GM23338 (cell line): ENCODE measurements at regions not wholly inside any gene's neighbourhood (a gene's known extent, or its start where the extent isn't known, plus 50 kb on each side); places are given as distances from the start of the nearest gene placed in this dataset.

ENCODE experiments used
- ATAC-seq: fragments of 200-7000 bp; cut with Tn5 transposase; 3 replicates; pipeline ENCODE4 v1.9.1; 2020
- DNase-seq: peaks from one replicate; pipeline ENCODE4 v3.0.0-alpha.2; 2015; ENCODE audit warnings: low spot score
- H2AFZ ChIP-seq: fragments of 200-600 bp; sonication (generic); 2 replicates; pipeline ENCODE4 v1.8.0; 2016; ENCODE audit warnings: antibody characterized with exemption, mild to moderate bottlenecking, moderate library complexity
- H3F3A ChIP-seq: fragments of 200-600 bp; sonication (generic); replicated peaks from 2 replicates; pipeline ENCODE4 v1.8.0; 2017; ENCODE audit warnings: antibody characterized with exemption, mixed run types, low read depth
- H3K27ac ChIP-seq: fragments of 200-600 bp; sonication (generic); 2 replicates; pipeline ENCODE4 v1.6.1; 2016; ENCODE audit warnings: low read depth
- H3K27me3 ChIP-seq: fragments of 200-600 bp; sonication (generic); 2 replicates; pipeline ENCODE4 v1.8.0; 2016; ENCODE audit warnings: mild to moderate bottlenecking, mixed run types, moderate library complexity; ENCODE audit not compliant: insufficient read depth
- H3K36me3 ChIP-seq: fragments of 200-600 bp; sonication (generic); 2 replicates; pipeline ENCODE4 v1.8.0; 2016; ENCODE audit warnings: mild to moderate bottlenecking; ENCODE audit not compliant: insufficient read depth
- H3K4me1 ChIP-seq: fragments of 200-600 bp; sonication (generic); 2 replicates; pipeline ENCODE4 v1.8.0; 2016; ENCODE audit warnings: mild to moderate bottlenecking, moderate library complexity; ENCODE audit not compliant: insufficient read depth
- H3K4me2 ChIP-seq: fragments of 200-600 bp; sonication (generic); 2 replicates; pipeline ENCODE4 v1.7.1; 2017; ENCODE audit warnings: mixed run types
- H3K4me3 ChIP-seq: fragments of 200-600 bp; sonication (generic); 2 replicates; pipeline ENCODE4 v1.6.1; 2016; ENCODE audit warnings: mixed run types
- H3K79me2 ChIP-seq: fragments of 200-600 bp; sonication (generic); replicated peaks from 2 replicates; pipeline ENCODE4 v1.8.0; 2017; ENCODE audit warnings: mild to moderate bottlenecking; ENCODE audit not compliant: insufficient read depth
- H3K9me2 ChIP-seq: fragments of 200-600 bp; sonication (generic); 2 replicates; pipeline ENCODE4 v1.8.0; 2017; ENCODE audit not compliant: insufficient read depth
- H4K20me1 ChIP-seq: fragments of 200-600 bp; sonication (generic); replicated peaks from 2 replicates; pipeline ENCODE4 v1.8.0; 2017; ENCODE audit warnings: mild to moderate bottlenecking; ENCODE audit not compliant: insufficient read depth
- H3K27ac Mint-ChIP-seq: 2 replicates; pipeline ENCODE4 v1.8.0; 2020; ENCODE audit warnings: inconsistent platforms, mild to moderate bottlenecking, moderate library complexity, mixed read lengths
- H3K27me3 Mint-ChIP-seq: 3 replicates; pipeline ENCODE4 v1.8.0; 2022; ENCODE audit warnings: low read depth, mild to moderate bottlenecking, moderate library complexity, mixed read lengths, inconsistent platforms; ENCODE audit not compliant: insufficient read depth, poor library complexity
- H3K36me3 Mint-ChIP-seq: 3 replicates; pipeline ENCODE4 v1.8.0; 2021; ENCODE audit warnings: low read depth, mild to moderate bottlenecking, inconsistent platforms, moderate library complexity, mixed read lengths
- H3K4me1 Mint-ChIP-seq: 3 replicates; pipeline ENCODE4 v1.8.0; 2020; ENCODE audit warnings: mild to moderate bottlenecking, inconsistent platforms, mixed read lengths
- H3K4me3 Mint-ChIP-seq: 3 replicates; pipeline ENCODE4 v1.8.0; 2021; ENCODE audit warnings: moderate library complexity, mild to moderate bottlenecking, inconsistent platforms, mixed read lengths
- H3K9me3 Mint-ChIP-seq: 3 replicates; pipeline ENCODE4 v1.8.0; 2020; ENCODE audit warnings: moderate library complexity, mild to moderate bottlenecking, inconsistent platforms, mixed read lengths
- CREB1 ChIP-seq: fragments of 250-450 bp; sonication (Bioruptor Pico); IDR thresholded peaks from 2 replicates; pipeline ENCODE4 v1.5.0; 2020; ENCODE audit warnings: low read depth, mild to moderate bottlenecking, moderate library complexity
- ETS1 ChIP-seq: IDR thresholded peaks from 2 replicates; pipeline ENCODE4 v1.6.1; 2016; ENCODE audit warnings: antibody characterized with exemption
- EZH2 ChIP-seq: fragments of 200-600 bp; sonication (generic); IDR thresholded peaks from one replicate; pipeline ENCODE4 v1.8.0; 2017; ENCODE audit warnings: antibody characterized with exemption, mild to moderate bottlenecking, low read depth; ENCODE audit not compliant: unreplicated experiment
- EZH2phosphoT487 ChIP-seq: fragments of 200-600 bp; sonication (generic); IDR thresholded peaks from one replicate; pipeline ENCODE4 v1.8.1; 2018; ENCODE audit warnings: antibody characterized with exemption; ENCODE audit not compliant: unreplicated experiment
- JUNB ChIP-seq: IDR thresholded peaks from one replicate; pipeline ENCODE4 v1.6.1; 2016; ENCODE audit warnings: antibody characterized with exemption; ENCODE audit not compliant: unreplicated experiment
- NANOG ChIP-seq: IDR thresholded peaks from 2 replicates; pipeline ENCODE4 v1.6.1; 2016; ENCODE audit warnings: antibody characterized with exemption, borderline replicate concordance
- POLR2AphosphoS5 ChIP-seq: IDR thresholded peaks from 2 replicates; pipeline ENCODE4 v1.6.1; 2016; ENCODE audit warnings: antibody characterized with exemption, low read depth
- STAT1 ChIP-seq: IDR thresholded peaks from one replicate; pipeline ENCODE4 v1.6.1; 2016; ENCODE audit warnings: antibody characterized with exemption; ENCODE audit not compliant: unreplicated experiment
- ZNF114 ChIP-seq: fragments of 250-450 bp; sonication (Bioruptor Pico); IDR thresholded peaks from 2 replicates; pipeline ENCODE4 v1.5.0; 2020; ENCODE audit warnings: mild to moderate bottlenecking, moderate library complexity
- ZNF331 ChIP-seq: fragments of 250-450 bp; sonication (Bioruptor Pico); IDR thresholded peaks from 2 replicates; pipeline ENCODE4 v1.5.0; 2020; ENCODE audit warnings: low read depth, mild to moderate bottlenecking, moderate library complexity
- TF ChIP-seq, protein P1 (sequence below): IDR thresholded peaks from one replicate; pipeline ENCODE4 v1.6.1; 2018; ENCODE audit warnings: antibody characterized with exemption; ENCODE audit not compliant: unreplicated experiment
- TF ChIP-seq, protein P2 (sequence below), 2 experiments: fragments of 200-600 bp in 1 of 2; sonication (generic) in 1 of 2; conservative IDR thresholded peaks; 2 replicates each; pipeline versions ENCODE4 v1.5.1 to v1.6.1; 2016 to 2017; ENCODE audit warnings: antibody characterized with exemption in 2 of 2, low read depth in 2 of 2, mild to moderate bottlenecking in 2 of 2, moderate library complexity in 1 of 2
- TF ChIP-seq, protein P3 (sequence below): fragments of 250-450 bp; sonication (Bioruptor Pico); IDR thresholded peaks from 2 replicates; pipeline ENCODE4 v1.5.0; 2020; ENCODE audit warnings: mild to moderate bottlenecking, moderate library complexity

DNA sequence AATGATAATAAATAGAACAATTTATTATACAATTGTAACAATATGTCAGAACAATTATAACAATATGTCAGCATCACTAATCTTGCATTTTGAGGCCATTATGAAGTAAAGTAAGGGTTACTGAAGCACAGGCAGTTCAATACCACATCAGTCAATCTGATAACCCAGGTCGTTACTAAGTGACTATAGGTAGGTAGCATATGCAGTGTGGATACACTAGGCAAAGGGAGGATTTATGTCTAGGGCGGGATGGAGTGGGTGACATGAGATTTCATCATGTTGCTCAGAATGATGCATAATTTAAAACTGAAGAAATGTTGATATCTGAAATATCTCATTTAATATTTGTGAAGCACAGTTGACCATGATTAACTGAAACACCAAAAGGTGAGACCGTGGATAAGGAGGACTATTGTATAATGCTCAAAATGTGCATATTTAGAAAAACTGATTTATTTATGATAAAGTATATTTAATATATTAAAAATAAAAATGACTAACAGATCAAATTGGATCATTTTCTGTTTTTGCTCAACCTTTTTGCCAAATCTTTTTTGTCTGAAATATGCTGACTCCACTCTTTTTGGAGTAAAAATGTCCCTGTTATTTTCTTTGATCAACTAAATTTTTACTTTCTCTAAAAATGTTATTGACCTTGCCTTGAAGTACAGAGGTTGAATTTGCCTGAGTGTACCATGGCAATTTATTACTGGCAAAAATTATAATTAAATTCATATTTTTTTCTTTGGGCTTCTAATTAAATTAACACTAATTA, 1189.4 kb upstream of the USP15 start:
- no peak overlapping the region for H3K4me3 Mint-ChIP-seq
- no peak overlapping the region for H3K27ac Mint-ChIP-seq
- Histone ChIP-seq H4K20me1 (no peaks in the 10 kb centered on the region), H3K4me1 (no peaks in the 10 kb centered on the region), H3F3A (no peaks in the 10 kb centered on the region), H3K9me2 (no peaks in the 10 kb centered on the region), H3K27me3 (no peaks in the 10 kb centered on the region), H3K4me2 (no peak overlapping the region), H2AFZ (no peak overlapping the region), H3K79me2 (no peaks in the 10 kb centered on the region), H3K27ac (no peak overlapping the region), H3K4me3 (no peak overlapping the region), H3K36me3 (no peaks in the 10 kb centered on the region)
- DNase-seq (no peak), ATAC-seq (no peak)
- TF ChIP-seq CREB1 (CRISPR knock-in tag), result no peak
- no peak for TF ChIP-seq EZH2phosphoT487
- TF ChIP-seq ZNF331 (CRISPR knock-in tag), result no peak
- no peak for TF ChIP-seq NANOG
- TF ChIP-seq, protein P1, sequence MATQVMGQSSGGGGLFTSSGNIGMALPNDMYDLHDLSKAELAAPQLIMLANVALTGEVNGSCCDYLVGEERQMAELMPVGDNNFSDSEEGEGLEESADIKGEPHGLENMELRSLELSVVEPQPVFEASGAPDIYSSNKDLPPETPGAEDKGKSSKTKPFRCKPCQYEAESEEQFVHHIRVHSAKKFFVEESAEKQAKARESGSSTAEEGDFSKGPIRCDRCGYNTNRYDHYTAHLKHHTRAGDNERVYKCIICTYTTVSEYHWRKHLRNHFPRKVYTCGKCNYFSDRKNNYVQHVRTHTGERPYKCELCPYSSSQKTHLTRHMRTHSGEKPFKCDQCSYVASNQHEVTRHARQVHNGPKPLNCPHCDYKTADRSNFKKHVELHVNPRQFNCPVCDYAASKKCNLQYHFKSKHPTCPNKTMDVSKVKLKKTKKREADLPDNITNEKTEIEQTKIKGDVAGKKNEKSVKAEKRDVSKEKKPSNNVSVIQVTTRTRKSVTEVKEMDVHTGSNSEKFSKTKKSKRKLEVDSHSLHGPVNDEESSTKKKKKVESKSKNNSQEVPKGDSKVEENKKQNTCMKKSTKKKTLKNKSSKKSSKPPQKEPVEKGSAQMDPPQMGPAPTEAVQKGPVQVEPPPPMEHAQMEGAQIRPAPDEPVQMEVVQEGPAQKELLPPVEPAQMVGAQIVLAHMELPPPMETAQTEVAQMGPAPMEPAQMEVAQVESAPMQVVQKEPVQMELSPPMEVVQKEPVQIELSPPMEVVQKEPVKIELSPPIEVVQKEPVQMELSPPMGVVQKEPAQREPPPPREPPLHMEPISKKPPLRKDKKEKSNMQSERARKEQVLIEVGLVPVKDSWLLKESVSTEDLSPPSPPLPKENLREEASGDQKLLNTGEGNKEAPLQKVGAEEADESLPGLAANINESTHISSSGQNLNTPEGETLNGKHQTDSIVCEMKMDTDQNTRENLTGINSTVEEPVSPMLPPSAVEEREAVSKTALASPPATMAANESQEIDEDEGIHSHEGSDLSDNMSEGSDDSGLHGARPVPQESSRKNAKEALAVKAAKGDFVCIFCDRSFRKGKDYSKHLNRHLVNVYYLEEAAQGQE, result no peak
- no peak for TF ChIP-seq ETS1
- no peak for TF ChIP-seq ZNF114
- no peak for TF ChIP-seq EZH2
- TF ChIP-seq, protein P2, sequence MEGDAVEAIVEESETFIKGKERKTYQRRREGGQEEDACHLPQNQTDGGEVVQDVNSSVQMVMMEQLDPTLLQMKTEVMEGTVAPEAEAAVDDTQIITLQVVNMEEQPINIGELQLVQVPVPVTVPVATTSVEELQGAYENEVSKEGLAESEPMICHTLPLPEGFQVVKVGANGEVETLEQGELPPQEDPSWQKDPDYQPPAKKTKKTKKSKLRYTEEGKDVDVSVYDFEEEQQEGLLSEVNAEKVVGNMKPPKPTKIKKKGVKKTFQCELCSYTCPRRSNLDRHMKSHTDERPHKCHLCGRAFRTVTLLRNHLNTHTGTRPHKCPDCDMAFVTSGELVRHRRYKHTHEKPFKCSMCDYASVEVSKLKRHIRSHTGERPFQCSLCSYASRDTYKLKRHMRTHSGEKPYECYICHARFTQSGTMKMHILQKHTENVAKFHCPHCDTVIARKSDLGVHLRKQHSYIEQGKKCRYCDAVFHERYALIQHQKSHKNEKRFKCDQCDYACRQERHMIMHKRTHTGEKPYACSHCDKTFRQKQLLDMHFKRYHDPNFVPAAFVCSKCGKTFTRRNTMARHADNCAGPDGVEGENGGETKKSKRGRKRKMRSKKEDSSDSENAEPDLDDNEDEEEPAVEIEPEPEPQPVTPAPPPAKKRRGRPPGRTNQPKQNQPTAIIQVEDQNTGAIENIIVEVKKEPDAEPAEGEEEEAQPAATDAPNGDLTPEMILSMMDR (conservative IDR thresholded peaks at IDR 0.05; ENCODE audit: low read depth in 2 of 2), result no peak
- no peak for TF ChIP-seq STAT1
- TF ChIP-seq, protein P3, sequence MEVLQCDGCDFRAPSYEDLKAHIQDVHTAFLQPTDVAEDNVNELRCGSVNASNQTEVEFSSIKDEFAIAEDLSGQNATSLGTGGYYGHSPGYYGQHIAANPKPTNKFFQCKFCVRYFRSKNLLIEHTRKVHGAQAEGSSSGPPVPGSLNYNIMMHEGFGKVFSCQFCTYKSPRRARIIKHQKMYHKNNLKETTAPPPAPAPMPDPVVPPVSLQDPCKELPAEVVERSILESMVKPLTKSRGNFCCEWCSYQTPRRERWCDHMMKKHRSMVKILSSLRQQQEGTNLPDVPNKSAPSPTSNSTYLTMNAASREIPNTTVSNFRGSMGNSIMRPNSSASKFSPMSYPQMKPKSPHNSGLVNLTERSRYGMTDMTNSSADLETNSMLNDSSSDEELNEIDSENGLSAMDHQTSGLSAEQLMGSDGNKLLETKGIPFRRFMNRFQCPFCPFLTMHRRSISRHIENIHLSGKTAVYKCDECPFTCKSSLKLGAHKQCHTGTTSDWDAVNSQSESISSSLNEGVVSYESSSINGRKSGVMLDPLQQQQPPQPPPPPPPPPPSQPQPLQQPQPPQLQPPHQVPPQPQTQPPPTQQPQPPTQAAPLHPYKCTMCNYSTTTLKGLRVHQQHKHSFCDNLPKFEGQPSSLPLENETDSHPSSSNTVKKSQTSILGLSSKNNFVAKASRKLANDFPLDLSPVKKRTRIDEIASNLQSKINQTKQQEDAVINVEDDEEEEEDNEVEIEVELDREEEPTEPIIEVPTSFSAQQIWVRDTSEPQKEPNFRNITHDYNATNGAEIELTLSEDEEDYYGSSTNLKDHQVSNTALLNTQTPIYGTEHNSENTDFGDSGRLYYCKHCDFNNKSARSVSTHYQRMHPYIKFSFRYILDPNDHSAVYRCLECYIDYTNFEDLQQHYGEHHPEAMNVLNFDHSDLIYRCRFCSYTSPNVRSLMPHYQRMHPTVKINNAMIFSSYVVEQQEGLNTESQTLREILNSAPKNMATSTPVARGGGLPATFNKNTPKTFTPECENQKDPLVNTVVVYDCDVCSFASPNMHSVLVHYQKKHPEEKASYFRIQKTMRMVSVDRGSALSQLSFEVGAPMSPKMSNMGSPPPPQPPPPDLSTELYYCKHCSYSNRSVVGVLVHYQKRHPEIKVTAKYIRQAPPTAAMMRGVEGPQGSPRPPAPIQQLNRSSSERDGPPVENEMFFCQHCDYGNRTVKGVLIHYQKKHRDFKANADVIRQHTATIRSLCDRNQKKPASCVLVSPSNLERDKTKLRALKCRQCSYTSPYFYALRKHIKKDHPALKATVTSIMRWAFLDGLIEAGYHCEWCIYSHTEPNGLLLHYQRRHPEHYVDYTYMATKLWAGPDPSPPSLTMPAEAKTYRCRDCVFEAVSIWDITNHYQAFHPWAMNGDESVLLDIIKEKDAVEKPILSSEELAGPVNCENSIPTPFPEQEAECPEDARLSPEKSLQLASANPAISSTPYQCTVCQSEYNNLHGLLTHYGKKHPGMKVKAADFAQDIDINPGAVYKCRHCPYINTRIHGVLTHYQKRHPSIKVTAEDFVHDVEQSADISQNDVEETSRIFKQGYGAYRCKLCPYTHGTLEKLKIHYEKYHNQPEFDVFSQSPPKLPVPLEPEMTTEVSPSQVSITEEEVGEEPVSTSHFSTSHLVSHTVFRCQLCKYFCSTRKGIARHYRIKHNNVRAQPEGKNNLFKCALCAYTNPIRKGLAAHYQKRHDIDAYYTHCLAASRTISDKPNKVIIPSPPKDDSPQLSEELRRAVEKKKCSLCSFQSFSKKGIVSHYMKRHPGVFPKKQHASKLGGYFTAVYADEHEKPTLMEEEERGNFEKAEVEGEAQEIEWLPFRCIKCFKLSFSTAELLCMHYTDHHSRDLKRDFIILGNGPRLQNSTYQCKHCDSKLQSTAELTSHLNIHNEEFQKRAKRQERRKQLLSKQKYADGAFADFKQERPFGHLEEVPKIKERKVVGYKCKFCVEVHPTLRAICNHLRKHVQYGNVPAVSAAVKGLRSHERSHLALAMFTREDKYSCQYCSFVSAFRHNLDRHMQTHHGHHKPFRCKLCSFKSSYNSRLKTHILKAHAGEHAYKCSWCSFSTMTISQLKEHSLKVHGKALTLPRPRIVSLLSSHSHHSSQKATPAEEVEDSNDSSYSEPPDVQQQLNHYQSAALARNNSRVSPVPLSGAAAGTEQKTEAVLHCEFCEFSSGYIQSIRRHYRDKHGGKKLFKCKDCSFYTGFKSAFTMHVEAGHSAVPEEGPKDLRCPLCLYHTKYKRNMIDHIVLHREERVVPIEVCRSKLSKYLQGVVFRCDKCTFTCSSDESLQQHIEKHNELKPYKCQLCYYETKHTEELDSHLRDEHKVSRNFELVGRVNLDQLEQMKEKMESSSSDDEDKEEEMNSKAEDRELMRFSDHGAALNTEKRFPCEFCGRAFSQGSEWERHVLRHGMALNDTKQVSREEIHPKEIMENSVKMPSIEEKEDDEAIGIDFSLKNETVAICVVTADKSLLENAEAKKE (CRISPR knock-in tag), result no peak
- no peak for TF ChIP-seq POLR2AphosphoS5
- no peak for TF ChIP-seq JUNB
- H3K27me3 Mint-ChIP-seq, result no peaks in the 10 kb centered on the region
- no peaks in the 10 kb centered on the region for H3K4me1 Mint-ChIP-seq
- H3K36me3 Mint-ChIP-seq, result no peaks in the 10 kb centered on the region
- H3K9me3 Mint-ChIP-seq, result no peaks in the 10 kb centered on the region
